ENCODE measurements at regions not wholly inside any gene's neighbourhood (a gene's known extent, or its start where the extent isn't known, plus 50 kb on each side); places are given as distances from the start of the nearest gene placed in this dataset.

- DNase-seq = no peak
These were observed 149.0 kb upstream of the KCTD1 start for GRCh38 chr18:26697186-26697884.

- DNase-seq = no peak
These were observed 148.4 kb upstream of the KCTD1 start for GRCh38 chr18:26696786-26697185.

- no peak for DNase-seq
These were observed 148.0 kb upstream of the KCTD1 start for GRCh38 chr18:26696308-26696707.

- no peak for DNase-seq
These were observed 141.0 kb upstream of the KCTD1 start for GRCh38 chr18:26689226-26689879.

- no peak for DNase-seq
These were observed 138.2 kb upstream of the KCTD1 start for GRCh38 chr18:26686532-26686931.

GRCh38 chr18:26685438-26686157, 137.2 kb upstream of the KCTD1 start:
- DNase-seq = no peak

- DNase-seq = no peak
These were observed 129.6 kb upstream of the KCTD1 start for GRCh38 chr18:26677957-26678356.

- no peak for DNase-seq
These were observed 118.7 kb upstream of the KCTD1 start for GRCh38 chr18:26667046-26667445.

- DNase-seq = no peak
These were observed 114.6 kb upstream of the KCTD1 start for GRCh38 chr18:26662996-26663395.

- no peak for DNase-seq
These were observed 109.6 kb upstream of the KCTD1 start for GRCh38 chr18:26657631-26658581.

- DNase-seq = peak; percentile 43
These were observed 108.7 kb upstream of the KCTD1 start for GRCh38 chr18:26656944-26657536.

GRCh38 chr18:26656431-26656943, 108.1 kb upstream of the KCTD1 start:
- DNase-seq = no peak

- peak; percentile 39 for DNase-seq
These were observed 107.4 kb upstream of the KCTD1 start for GRCh38 chr18:26655525-26656430.

- no peak for DNase-seq
These were observed 106.5 kb upstream of the KCTD1 start for GRCh38 chr18:26654616-26655524.

GRCh38 chr18:26653943-26654615, 105.7 kb upstream of the KCTD1 start:
- no peak for DNase-seq

- DNase-seq = no peak
These were observed 104.1 kb upstream of the KCTD1 start for GRCh38 chr18:26652501-26652900.

- no peak for DNase-seq
These were observed 102.2 kb upstream of the KCTD1 start for GRCh38 chr18:26650310-26651268.

GRCh38 chr18:26649193-26649543, 100.8 kb upstream of the KCTD1 start:
- no peak for DNase-seq
